ENCODE measurements at regions not wholly inside any gene's neighbourhood (a gene's known extent, or its start where the extent isn't known, plus 50 kb on each side); places are given as distances from the start of the nearest gene placed in this dataset.

DNA sequence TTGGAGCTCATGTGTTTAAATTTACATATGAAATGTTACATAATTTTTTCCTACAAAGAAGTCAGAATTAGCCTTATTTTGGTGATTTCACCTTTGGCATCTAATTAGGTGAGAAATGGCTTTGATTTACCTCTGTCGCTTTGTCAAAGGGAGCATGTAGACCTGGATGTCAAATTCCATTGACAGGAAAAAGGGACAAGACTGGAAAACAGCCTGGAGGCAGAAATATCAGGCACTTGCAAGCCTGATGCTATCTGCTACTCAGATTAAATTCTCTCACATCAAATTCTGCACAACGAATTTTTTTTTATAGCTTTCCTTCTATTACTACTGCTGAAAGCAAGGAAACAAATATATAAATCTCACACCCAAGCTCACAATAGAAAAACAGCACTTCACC is 54.1 kb upstream of the CTNND2 start:
- ATAC-seq (ENCODE audit: insufficient read depth, low read depth) = no peak
- H3K27ac ChIP-seq (ENCODE audit: low read length) = no peak overlapping the region
- H3K9me3 ChIP-seq (ENCODE audit: insufficient read depth, low read length, severe bottlenecking) = no peaks in the 10 kb centered on the region
- no peak overlapping the region for H3K4me2 ChIP-seq (ENCODE audit: insufficient read depth, low read length)
- H3K4me3 ChIP-seq (ENCODE audit: low read depth in 1 of 2, low read length in 2 of 2) = no peak overlapping the region
- DNase-seq = no peak
- no peaks in the 10 kb centered on the region for H4K20me1 ChIP-seq (ENCODE audit: insufficient read depth, low read length)
- no peak overlapping the region for H3K9ac ChIP-seq (ENCODE audit: low read depth, low read length)
- H3K4me1 ChIP-seq (ENCODE audit: insufficient read depth, low read length) = no peaks in the 10 kb centered on the region
- no peak overlapping the region for H2AFZ ChIP-seq (ENCODE audit: low read depth, low read length)
- TF ChIP-seq, protein P1, sequence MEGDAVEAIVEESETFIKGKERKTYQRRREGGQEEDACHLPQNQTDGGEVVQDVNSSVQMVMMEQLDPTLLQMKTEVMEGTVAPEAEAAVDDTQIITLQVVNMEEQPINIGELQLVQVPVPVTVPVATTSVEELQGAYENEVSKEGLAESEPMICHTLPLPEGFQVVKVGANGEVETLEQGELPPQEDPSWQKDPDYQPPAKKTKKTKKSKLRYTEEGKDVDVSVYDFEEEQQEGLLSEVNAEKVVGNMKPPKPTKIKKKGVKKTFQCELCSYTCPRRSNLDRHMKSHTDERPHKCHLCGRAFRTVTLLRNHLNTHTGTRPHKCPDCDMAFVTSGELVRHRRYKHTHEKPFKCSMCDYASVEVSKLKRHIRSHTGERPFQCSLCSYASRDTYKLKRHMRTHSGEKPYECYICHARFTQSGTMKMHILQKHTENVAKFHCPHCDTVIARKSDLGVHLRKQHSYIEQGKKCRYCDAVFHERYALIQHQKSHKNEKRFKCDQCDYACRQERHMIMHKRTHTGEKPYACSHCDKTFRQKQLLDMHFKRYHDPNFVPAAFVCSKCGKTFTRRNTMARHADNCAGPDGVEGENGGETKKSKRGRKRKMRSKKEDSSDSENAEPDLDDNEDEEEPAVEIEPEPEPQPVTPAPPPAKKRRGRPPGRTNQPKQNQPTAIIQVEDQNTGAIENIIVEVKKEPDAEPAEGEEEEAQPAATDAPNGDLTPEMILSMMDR (IDR thresholded peaks at IDR 0.05; ENCODE audit: borderline replicate concordance, extremely low read depth, low read length, poor library complexity, severe bottlenecking) = no peak
- TF ChIP-seq EZH2 (IDR thresholded peaks at IDR 0.05; ENCODE audit: borderline replicate concordance, low read depth, low read length, severe bottlenecking) = no peak
- H3K79me2 ChIP-seq (ENCODE audit: insufficient read depth, low read length) = no peaks in the 10 kb centered on the region
- H3K36me3 ChIP-seq (ENCODE audit: insufficient read depth, low read length) = no peaks in the 10 kb centered on the region
- H3K27me3 ChIP-seq (ENCODE audit: insufficient read depth, low read length, poor library complexity) = no peaks in the 10 kb centered on the region

DNA sequence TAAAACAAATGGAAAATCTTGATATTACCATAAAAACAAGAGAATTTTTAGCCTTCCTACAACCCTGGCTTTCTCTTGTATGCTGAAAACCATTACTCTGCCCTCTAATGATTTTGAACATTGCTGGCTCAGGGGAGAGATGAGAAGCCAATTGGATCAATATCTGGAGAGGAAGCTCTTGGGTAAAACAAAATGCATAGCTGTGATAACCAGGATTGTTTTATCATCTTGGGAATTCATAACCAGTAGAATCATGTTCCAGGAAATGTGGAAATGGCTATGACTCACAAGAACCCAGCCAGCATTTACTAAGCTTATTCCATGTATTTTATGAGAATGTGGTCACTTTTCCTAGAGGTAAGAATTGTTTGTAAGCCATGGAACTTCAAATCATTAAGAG is 51.1 kb upstream of the CTNND2 start:
- Histone ChIP-seq H2AFZ (ENCODE audit: low read depth, low read length) (no peak overlapping the region), H3K27me3 (ENCODE audit: insufficient read depth, low read length, poor library complexity) (no peaks in the 10 kb centered on the region), H3K4me3 (ENCODE audit: low read depth in 1 of 2, low read length in 2 of 2) (no peak overlapping the region), H4K20me1 (ENCODE audit: insufficient read depth, low read length) (no peaks in the 10 kb centered on the region), H3K4me2 (ENCODE audit: insufficient read depth, low read length) (no peak overlapping the region), H3K27ac (ENCODE audit: low read length) (no peak overlapping the region), H3K9me3 (ENCODE audit: insufficient read depth, low read length, severe bottlenecking) (no peaks in the 10 kb centered on the region), H3K36me3 (ENCODE audit: insufficient read depth, low read length) (no peaks in the 10 kb centered on the region), H3K9ac (ENCODE audit: low read depth, low read length) (no peak overlapping the region), H3K4me1 (ENCODE audit: insufficient read depth, low read length) (no peaks in the 10 kb centered on the region), H3K79me2 (ENCODE audit: insufficient read depth, low read length) (no peaks in the 10 kb centered on the region)
- ATAC-seq (ENCODE audit: insufficient read depth, low read depth) (no peak), DNase-seq (no peak)
- TF ChIP-seq, protein P1 (IDR thresholded peaks at IDR 0.05; ENCODE audit: borderline replicate concordance, extremely low read depth, low read length, poor library complexity, severe bottlenecking) = no peak
- no peak for TF ChIP-seq EZH2 (IDR thresholded peaks at IDR 0.05; ENCODE audit: borderline replicate concordance, low read depth, low read length, severe bottlenecking)
